HCT116 (cell line): ENCODE measurements at regions not wholly inside any gene's neighbourhood (a gene's known extent, or its start where the extent isn't known, plus 50 kb on each side); places are given as distances from the start of the nearest gene placed in this dataset.

Experiments
- ATAC-seq: fragments of 200-7000 bp; cut with Tn5 transposase; 2 replicates; pipeline ENCODE4 v1.9.1; 2020; ENCODE audit warnings: mild to moderate bottlenecking, moderate library complexity
- BruUV-seq: library from RNA; stranded (reverse); fragments of 400-500 nt; replicated peaks from 2 replicates; lab custom pipeline; 2021; lab: Mats Ljungman, UMichigan
- CTCF ChIA-PET: fragments of 300-600 bp; sonication (Branson Sonifier 250); formaldehyde crosslinking; loops from one replicate; lab custom pipeline; 2021; ENCODE audit warnings: antibody characterized with exemption; lab: Charles Lee
- POLR2A ChIA-PET: fragments of 300-600, 350-600 bp; sonication (Branson Sonifier 250); formaldehyde crosslinking; loops from one replicate; lab custom pipeline; 2021; ENCODE audit warnings: antibody characterized with exemption; lab: Charles Lee
- RAD21 ChIA-PET, 2 experiments: fragments of 300-600 bp; sonication (Branson Sonifier 250); formaldehyde crosslinking; loops; one replicate each; lab custom pipeline; 2023; ENCODE audit warnings: low total read pairs in 2 of 2; ENCODE audit not compliant: uncharacterized antibody in 2 of 2, unreplicated experiment in 2 of 2, low non-redundant PET in 1 of 2; lab: Charles Lee
- DNase-seq: peaks from one replicate; pipeline ENCODE4 v3.0.0-alpha.2; 2010; ENCODE audit warnings: low read depth, low spot score
- H2AFZ ChIP-seq: fragments of 200-600 bp; shearing (Covaris generic), sonication (generic); 2 replicates; pipeline ENCODE4 v1.6.1; 2017; ENCODE audit warnings: low read depth, mixed run types, mixed read lengths, antibody characterized with exemption, low read length; ENCODE audit not compliant: poor library complexity, severe bottlenecking
- H3K27ac ChIP-seq: 2 replicates; pipeline ENCODE4 v1.5.1; 2012; ENCODE audit warnings: low read depth, low read length
- H3K27me3 ChIP-seq: fragments of 200-600 bp; sonication (generic); 2 replicates; pipeline ENCODE4 v1.6.1; 2016; ENCODE audit warnings: mixed run types, low read length, mixed read lengths; ENCODE audit not compliant: insufficient read depth
- H3K36me3 ChIP-seq, 2 experiments: fragments of 200-500 bp in 1 of 2; fragments of 200-600 bp in 1 of 2; sonication (Bioruptor generic) in 1 of 2; sonication (generic) in 1 of 2; 2 replicates each; pipeline versions ENCODE4 v1.5.1 to v1.6.1; 2014 to 2016; ENCODE audit warnings: low read length in 2 of 2, inconsistent platforms in 1 of 2, mixed read lengths in 1 of 2, mixed run types in 1 of 2; ENCODE audit not compliant: insufficient read depth in 2 of 2, control insufficient read depth in 1 of 2
- H3K4me1 ChIP-seq, 2 experiments: fragments of 200-600 bp in 1 of 2; sonication (generic) in 1 of 2; 2 replicates each; pipeline versions ENCODE4 v1.5.1 to v1.6.1; 2012 to 2017; ENCODE audit warnings: low read length in 2 of 2, inconsistent platforms in 1 of 2, mild to moderate bottlenecking in 1 of 2, mixed read lengths in 1 of 2, mixed run types in 1 of 2, moderate library complexity in 1 of 2; ENCODE audit not compliant: insufficient read depth in 2 of 2, control insufficient read depth in 1 of 2
- H3K4me2 ChIP-seq: fragments of 200-600 bp; sonication (generic); 2 replicates; pipeline ENCODE4 v1.6.1; 2017; ENCODE audit warnings: mixed run types, low read length, mixed read lengths
- H3K4me3 ChIP-seq, 2 experiments: fragments of 200-600 bp in 1 of 2; sonication (generic) in 1 of 2; replicated peaks in 1 of 2; 2 replicates each; pipeline ENCODE4 v1.5.1; 2011 to 2016; ENCODE audit warnings: low read length in 2 of 2, control low read depth in 1 of 2, low read depth in 1 of 2, mild to moderate bottlenecking in 1 of 2, mixed read lengths in 1 of 2, mixed run types in 1 of 2
- H3K79me2 ChIP-seq: fragments of 200-600 bp; sonication (generic); 2 replicates; pipeline ENCODE4 v1.6.1; 2017; ENCODE audit warnings: mild to moderate bottlenecking, mixed run types, low read length, moderate library complexity, mixed read lengths; ENCODE audit not compliant: insufficient read depth
- H3K9ac ChIP-seq: fragments of 200-600 bp; sonication (generic); 2 replicates; pipeline ENCODE4 v1.6.1; 2016; ENCODE audit warnings: low read length, mixed read lengths
- H3K9me2 ChIP-seq: fragments of 200-600 bp; sonication (generic), shearing (Covaris generic); 2 replicates; pipeline ENCODE4 v1.6.1; 2017; ENCODE audit warnings: mixed run types, mild to moderate bottlenecking, moderate library complexity; ENCODE audit not compliant: insufficient read depth
- H3K9me3 ChIP-seq, 2 experiments: fragments of 200-500 bp in 1 of 2; fragments of 200-600 bp in 1 of 2; sonication (Bioruptor generic) in 1 of 2; sonication (generic) in 1 of 2; 2 replicates each; pipeline ENCODE4 v1.6.1; 2014 to 2017; ENCODE audit warnings: low read length in 2 of 2, mixed read lengths in 2 of 2, inconsistent platforms in 1 of 2, low read depth in 1 of 2, mild to moderate bottlenecking in 1 of 2, mixed run types in 1 of 2, moderate library complexity in 1 of 2; ENCODE audit not compliant: control insufficient read depth in 1 of 2, insufficient read depth in 1 of 2
- H4K20me1 ChIP-seq: fragments of 200-600 bp; sonication (generic), shearing (Covaris generic); 2 replicates; pipeline ENCODE4 v1.6.1; 2017; ENCODE audit warnings: mixed run types, mild to moderate bottlenecking, moderate library complexity; ENCODE audit not compliant: insufficient read depth
- CBX3 ChIP-seq: IDR thresholded peaks from 2 replicates; pipeline ENCODE4 v1.6.1; 2012; ENCODE audit warnings: low read depth
- CEBPB ChIP-seq: IDR thresholded peaks from 2 replicates; pipeline ENCODE4 v1.6.1; 2012; ENCODE audit warnings: low read depth
- EGR1 ChIP-seq: IDR thresholded peaks from 2 replicates; pipeline ENCODE4 v1.6.1; 2012; ENCODE audit warnings: low read depth
- ELF1 ChIP-seq: IDR thresholded peaks from 2 replicates; pipeline ENCODE4 v1.6.1; 2012; ENCODE audit warnings: low read depth, borderline replicate concordance
- EZH2phosphoT487 ChIP-seq: fragments of 200-600 bp; IDR thresholded peaks from 2 replicates; pipeline ENCODE4 v1.6.1; 2018; ENCODE audit warnings: antibody characterized with exemption, borderline replicate concordance
- JUND ChIP-seq: IDR thresholded peaks from 2 replicates; pipeline ENCODE4 v1.6.1; 2012
- MAX ChIP-seq: IDR thresholded peaks from 2 replicates; pipeline ENCODE4 v1.6.1; 2012
- POLR2A ChIP-seq: IDR thresholded peaks from 2 replicates; pipeline ENCODE4 v1.7.0; 2011; ENCODE audit warnings: borderline replicate concordance; ENCODE audit not compliant: insufficient read depth, insufficient read length; ENCODE audit errors: extremely low read depth
- POLR2AphosphoS5 ChIP-seq: IDR thresholded peaks from 2 replicates; pipeline ENCODE4 v1.6.1; 2011; ENCODE audit warnings: mild to moderate bottlenecking, low read depth, low read length, moderate library complexity
- RAD21 ChIP-seq: IDR thresholded peaks from 2 replicates; pipeline ENCODE4 v1.6.1; 2012; ENCODE audit warnings: low read depth, mild to moderate bottlenecking
- REST ChIP-seq: IDR thresholded peaks from 2 replicates; pipeline ENCODE4 v1.6.1; 2012; ENCODE audit warnings: low read depth
- SIN3A ChIP-seq: IDR thresholded peaks from 2 replicates; pipeline ENCODE4 v1.6.1; 2012; ENCODE audit warnings: low read depth
- SP1 ChIP-seq: IDR thresholded peaks from 2 replicates; pipeline ENCODE4 v1.6.1; 2012; ENCODE audit warnings: low read depth
- SRF ChIP-seq: IDR thresholded peaks from 2 replicates; pipeline ENCODE4 v1.6.1; 2012; ENCODE audit warnings: low read depth
- TCF7L2 ChIP-seq: IDR thresholded peaks from 2 replicates; pipeline ENCODE4 v1.7.0; 2011; ENCODE audit warnings: borderline replicate concordance, inconsistent platforms; ENCODE audit not compliant: insufficient read depth, insufficient read length; ENCODE audit errors: extremely low read depth
- YY1 ChIP-seq: IDR thresholded peaks from 2 replicates; pipeline ENCODE4 v1.6.1; 2011; ENCODE audit warnings: low read length, low read depth, moderate library complexity, mild to moderate bottlenecking; ENCODE audit not compliant: insufficient replicate concordance; ENCODE audit errors: extremely low read depth
- ZFX ChIP-seq: fragments of 450-650 bp; IDR thresholded peaks from 2 replicates; pipeline ENCODE4 v1.6.1; 2017
- ZNF274 ChIP-seq: fragments of 200-500 bp; sonication (Bioruptor generic); IDR thresholded peaks from 2 replicates; pipeline ENCODE4 v1.6.1; 2014; ENCODE audit warnings: mild to moderate bottlenecking, low read depth, low read length, inconsistent platforms
- intact Hi-C: fragments of 100-400 bp; cut with micrococcal nuclease; formaldehyde crosslinking; loops from 2 replicates; pipeline ENCODE4 v1.10.0; 2022
- TF ChIP-seq, protein P1 (sequence below): IDR thresholded peaks from 2 replicates; pipeline ENCODE4 v1.6.1; 2012
- TF ChIP-seq, protein P2 (sequence below), 3 experiments: fragments of 200-600 bp in 1 of 3; sonication (generic) in 1 of 3; IDR thresholded peaks in 2 of 3; conservative IDR thresholded peaks in 1 of 3; 2 replicates each; pipeline ENCODE4 v1.5.1; 2012 to 2017; ENCODE audit warnings: low read depth in 2 of 3, low read length in 2 of 3, antibody characterized with exemption in 1 of 3, borderline replicate concordance in 1 of 3, control low read depth in 1 of 3, mild to moderate bottlenecking in 1 of 3, mixed read lengths in 1 of 3, mixed run types in 1 of 3, moderate library complexity in 1 of 3; ENCODE audit not compliant: insufficient read depth in 1 of 3

- ChIA-PET RAD21 (no interaction called here), CTCF (no interaction called here), POLR2A (no interaction called here)
- H3K9me3 ChIP-seq, result no peaks in the 10 kb centered on the region
- no peaks in the 10 kb centered on the region for H3K27me3 ChIP-seq
- H4K20me1 ChIP-seq, result no peaks in the 10 kb centered on the region
- DNase-seq, result no peak
- H3K79me2 ChIP-seq, result no peaks in the 10 kb centered on the region
- no peak overlapping the region for H3K9ac ChIP-seq
- no peak overlapping the region for H3K4me2 ChIP-seq
- no peaks in the 10 kb centered on the region for H3K9me2 ChIP-seq
- no peak overlapping the region for H2AFZ ChIP-seq
- no peak for ATAC-seq
- intact Hi-C loops, result no loop called here
- H3K4me3 ChIP-seq, result no peak overlapping the region
- H3K36me3 ChIP-seq, result no peaks in the 10 kb centered on the region
- no peak overlapping the region for H3K27ac ChIP-seq
- H3K4me1 ChIP-seq, result no peaks in the 10 kb centered on the region
- BruUV-seq, result no TSS peak
- TF ChIP-seq EGR1 (no peak), ZNF274 (no peak), ZFX (no peak), CBX3 (no peak), REST (no peak), MAX (no peak), ELF1 (no peak), CEBPB (no peak), SP1 (no peak), SRF (no peak), POLR2AphosphoS5 (no peak), RAD21 (no peak), SIN3A (no peak), POLR2A (no peak), EZH2phosphoT487 (no peak), TCF7L2 (no peak), YY1 (no peak), JUND (no peak)
- TF ChIP-seq, protein P1, sequence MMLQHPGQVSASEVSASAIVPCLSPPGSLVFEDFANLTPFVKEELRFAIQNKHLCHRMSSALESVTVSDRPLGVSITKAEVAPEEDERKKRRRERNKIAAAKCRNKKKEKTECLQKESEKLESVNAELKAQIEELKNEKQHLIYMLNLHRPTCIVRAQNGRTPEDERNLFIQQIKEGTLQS, result no peak
- TF ChIP-seq, protein P2, sequence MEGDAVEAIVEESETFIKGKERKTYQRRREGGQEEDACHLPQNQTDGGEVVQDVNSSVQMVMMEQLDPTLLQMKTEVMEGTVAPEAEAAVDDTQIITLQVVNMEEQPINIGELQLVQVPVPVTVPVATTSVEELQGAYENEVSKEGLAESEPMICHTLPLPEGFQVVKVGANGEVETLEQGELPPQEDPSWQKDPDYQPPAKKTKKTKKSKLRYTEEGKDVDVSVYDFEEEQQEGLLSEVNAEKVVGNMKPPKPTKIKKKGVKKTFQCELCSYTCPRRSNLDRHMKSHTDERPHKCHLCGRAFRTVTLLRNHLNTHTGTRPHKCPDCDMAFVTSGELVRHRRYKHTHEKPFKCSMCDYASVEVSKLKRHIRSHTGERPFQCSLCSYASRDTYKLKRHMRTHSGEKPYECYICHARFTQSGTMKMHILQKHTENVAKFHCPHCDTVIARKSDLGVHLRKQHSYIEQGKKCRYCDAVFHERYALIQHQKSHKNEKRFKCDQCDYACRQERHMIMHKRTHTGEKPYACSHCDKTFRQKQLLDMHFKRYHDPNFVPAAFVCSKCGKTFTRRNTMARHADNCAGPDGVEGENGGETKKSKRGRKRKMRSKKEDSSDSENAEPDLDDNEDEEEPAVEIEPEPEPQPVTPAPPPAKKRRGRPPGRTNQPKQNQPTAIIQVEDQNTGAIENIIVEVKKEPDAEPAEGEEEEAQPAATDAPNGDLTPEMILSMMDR (IDR thresholded peaks at IDR 0.05 in 2 of 3, conservative IDR thresholded peaks at IDR 0.05 in 1 of 3; ENCODE audit: borderline replicate concordance in 1 of 3, insufficient read depth in 1 of 3, low read depth in 2 of 3, low read length in 2 of 3), result no peak
Measured at GRCh38 chr2:238554468-238555315, 128.0 kb downstream of the ASB1 start.
